Colonic mucosa (tissue), 4 donors: ENCODE measurements at regions not wholly inside any gene's neighbourhood (a gene's known extent, or its start where the extent isn't known, plus 50 kb on each side); places are given as distances from the start of the nearest gene placed in this dataset.
A peak's percentile ranks its signal among the peaks of the same experiment; 100 is the strongest.

ENCODE experiments used
- DNase-seq: peaks from one replicate; pipeline ENCODE4 v3.0.0-alpha.2; 2020
- H3K27ac ChIP-seq: fragments of 200-600 bp; one replicate; pipeline ENCODE4 v1.8.0; 2021
- H3K27me3 ChIP-seq: fragments of 200-600 bp; one replicate; pipeline ENCODE4 v1.8.0; 2021
- H3K36me3 ChIP-seq: fragments of 200-600 bp; one replicate; pipeline ENCODE4 v1.8.0; 2021
- H3K4me1 ChIP-seq: fragments of 200-600 bp; one replicate; pipeline ENCODE4 v1.8.0; 2021; ENCODE audit warnings: mild to moderate bottlenecking
- H3K4me3 ChIP-seq: fragments of 200-600 bp; one replicate; pipeline ENCODE4 v1.8.0; 2021
- H3K9ac ChIP-seq, 2 donors: one replicate each; pipeline ENCODE4 v1.7.0; 2013; ENCODE audit warnings: control low read depth in 2 of 2, low read depth in 2 of 2, low read length in 2 of 2
- H3K9me3 ChIP-seq: fragments of 200-600 bp; one replicate; pipeline ENCODE4 v1.8.0; 2021
- CTCF ChIP-seq: fragments of 200-600 bp; IDR thresholded peaks from one replicate; pipeline ENCODE4 v1.8.0; 2022; ENCODE audit warnings: antibody characterized with exemption, mild to moderate bottlenecking
- intact Hi-C: fragments of 100-400 bp; cut with DNase I; formaldehyde crosslinking; loops from one replicate; pipeline ENCODE4 v1.14.1; 2022
- donor health status: healthy.
- donor health status: DM: no; HTN: no; CAD: no.
- donor health status: DM: no; HTN: no; CAD: no.

DNA sequence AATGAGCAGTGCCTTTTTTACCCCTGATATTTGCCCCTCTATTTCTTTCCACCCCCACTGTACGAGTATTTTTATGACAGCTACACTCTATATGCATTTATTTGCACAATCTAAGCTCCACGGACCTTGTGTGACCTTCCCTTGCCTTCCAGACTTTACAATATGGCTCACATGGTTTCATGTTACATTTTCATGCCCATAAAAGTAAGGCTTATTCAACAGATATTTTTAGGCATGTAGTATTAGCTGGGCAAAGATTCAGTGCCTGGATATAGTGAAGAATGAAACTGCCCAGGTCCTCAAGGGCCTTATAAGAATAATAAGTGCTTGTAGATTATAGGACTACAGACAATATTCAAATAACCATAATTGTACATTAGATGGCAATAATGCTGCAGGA lies 481.9 kb upstream of the CNTN4 start:
- no peak for TF ChIP-seq CTCF
- Histone ChIP-seq H3K27ac (no peak overlapping the region), H3K36me3 (no peaks in the 10 kb centered on the region), H3K9ac (no peak overlapping the region), H3K9me3 (no peaks in the 10 kb centered on the region), H3K4me1 (no peaks in the 10 kb centered on the region), H3K4me3 (no peak overlapping the region), H3K27me3 (no peaks in the 10 kb centered on the region)
- DNase-seq = no peak
- intact Hi-C loops = no loop called here

- Histone ChIP-seq H3K27ac (no peak overlapping the region), H3K36me3 (no peaks in the 10 kb centered on the region), H3K27me3 (no peaks in the 10 kb centered on the region), H3K4me3 (no peak overlapping the region), H3K9ac (no peak overlapping the region), H3K9me3 (no peaks in the 10 kb centered on the region), H3K4me1 (no peaks in the 10 kb centered on the region)
- intact Hi-C loops = no loop called here
- no peak for DNase-seq
- no peak for TF ChIP-seq CTCF
Observed at GRCh38 chr3:1623896-1624295, 474.8 kb upstream of the CNTN4 start.

- Histone ChIP-seq H3K4me3 (no peak overlapping the region), H3K36me3 (no peaks in the 10 kb centered on the region), H3K4me1 (no peaks in the 10 kb centered on the region), H3K9ac (no peak overlapping the region), H3K27me3 (no peaks in the 10 kb centered on the region), H3K27ac (no peak overlapping the region), H3K9me3 (no peaks in the 10 kb centered on the region)
- intact Hi-C loops = no loop called here
- peak; percentile 20 for DNase-seq
- no peak for TF ChIP-seq CTCF
Observed at GRCh38 chr3:1632128-1632527, 466.5 kb upstream of the CNTN4 start.

- Histone ChIP-seq H3K4me1 (no peaks in the 10 kb centered on the region), H3K27ac (no peak overlapping the region), H3K36me3 (no peaks in the 10 kb centered on the region), H3K4me3 (no peak overlapping the region), H3K27me3 (no peaks in the 10 kb centered on the region), H3K9ac (no peak overlapping the region), H3K9me3 (no peaks in the 10 kb centered on the region)
- no peak for DNase-seq
- intact Hi-C loops = no loop called here
- TF ChIP-seq CTCF = no peak
Observed at GRCh38 chr3:1661839-1662238, 436.8 kb upstream of the CNTN4 start.

DNA sequence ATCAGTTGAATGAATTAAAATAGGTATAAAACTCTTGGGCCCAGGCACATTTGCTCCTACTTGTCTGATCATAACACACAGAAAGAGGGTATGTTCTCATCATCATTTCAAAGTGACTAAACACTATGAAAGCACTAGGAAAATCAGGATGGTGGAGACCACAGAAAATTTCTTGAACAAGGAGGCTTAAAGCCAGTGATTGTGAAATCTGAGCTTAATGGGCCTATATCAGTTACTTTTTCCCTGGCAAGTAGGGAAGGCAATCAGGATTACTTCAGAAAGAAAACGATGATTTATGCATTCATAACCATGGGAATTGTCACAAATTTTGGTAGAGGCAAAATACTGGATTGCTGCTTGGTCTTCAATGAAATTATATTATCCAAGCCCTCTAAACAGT lies 434.4 kb upstream of the CNTN4 start:
- no peak overlapping the region for H3K4me3 ChIP-seq
- no peaks in the 10 kb centered on the region for H3K36me3 ChIP-seq
- H3K27me3 ChIP-seq = no peaks in the 10 kb centered on the region
- TF ChIP-seq CTCF = no peak
- no peaks in the 10 kb centered on the region for H3K4me1 ChIP-seq
- H3K9ac ChIP-seq = no peak overlapping the region
- no peak overlapping the region for H3K27ac ChIP-seq
- DNase-seq = no peak
- H3K9me3 ChIP-seq = no peaks in the 10 kb centered on the region
- intact Hi-C loops = no loop called here

DNA sequence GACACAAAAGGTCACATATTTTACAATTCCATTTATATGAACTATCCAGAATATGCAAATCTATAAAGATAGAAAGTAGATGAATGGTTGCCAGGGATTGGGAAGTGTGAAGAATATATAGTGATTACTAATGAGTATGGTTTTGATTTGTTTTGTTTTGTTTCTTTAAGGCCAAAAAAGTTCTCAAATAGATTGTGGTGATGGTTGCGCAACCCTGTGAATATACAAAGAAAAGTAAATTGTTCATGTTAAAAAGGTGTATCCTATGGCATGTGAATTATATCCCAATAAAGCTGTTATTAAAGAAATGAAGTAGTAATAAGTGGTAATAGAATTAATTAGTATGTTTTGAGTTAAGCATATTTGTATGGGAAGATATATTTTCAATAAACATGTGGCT lies 431.8 kb upstream of the CNTN4 start:
- no peak for TF ChIP-seq CTCF
- no peak overlapping the region for H3K27ac ChIP-seq
- H3K9ac ChIP-seq = no peak overlapping the region
- no peaks in the 10 kb centered on the region for H3K9me3 ChIP-seq
- H3K36me3 ChIP-seq = no peaks in the 10 kb centered on the region
- DNase-seq = no peak
- H3K4me3 ChIP-seq = no peak overlapping the region
- H3K27me3 ChIP-seq = no peaks in the 10 kb centered on the region
- intact Hi-C loops = no loop called here
- no peaks in the 10 kb centered on the region for H3K4me1 ChIP-seq
